Heart left ventricle (tissue), 16 donors: ENCODE measurements at regions not wholly inside any gene's neighbourhood (a gene's known extent, or its start where the extent isn't known, plus 50 kb on each side); places are given as distances from the start of the nearest gene placed in this dataset.

ENCODE experiments used
- ATAC-seq, 4 donors: fragments of 200-7000 bp; cut with Tn5 transposase; one replicate each; pipeline ENCODE4 v1.9.1; 2020 to 2022; ENCODE audit warnings: moderate library complexity in 4 of 4, mild to moderate bottlenecking in 3 of 4, moderate number of reproducible peaks in 1 of 4
- DNase-seq, 5 donors: peaks; one replicate each; pipeline ENCODE4 v3.0.0-alpha.2; 2020
- H3K27ac ChIP-seq, 12 donors: fragments of 200-600 bp; sonication (generic) in 4 of 12; one replicate each; pipeline versions ENCODE4 v1.5.0 to v1.8.0; 2016 to 2022; ENCODE audit warnings: mild to moderate bottlenecking in 2 of 12
- H3K27me3 ChIP-seq, 9 donors: fragments of 200-600 bp; sonication (generic) in 2 of 9; one replicate each; pipeline versions ENCODE4 v1.5.1 to v1.8.0; 2016 to 2022; ENCODE audit warnings: mild to moderate bottlenecking in 3 of 9
- H3K36me3 ChIP-seq, 9 donors: fragments of 200-600 bp; sonication (generic) in 2 of 9; one replicate each; pipeline versions ENCODE4 v1.5.0 to v1.8.0; 2018 to 2022; ENCODE audit warnings: mild to moderate bottlenecking in 2 of 9
- H3K4me1 ChIP-seq, 12 donors: fragments of 200-600 bp; sonication (generic) in 4 of 12; one replicate each; pipeline versions ENCODE4 v1.5.0 to v1.8.0; 2016 to 2022; ENCODE audit warnings: mild to moderate bottlenecking in 3 of 12
- H3K4me3 ChIP-seq, 12 donors: fragments of 200-600 bp; sonication (generic) in 4 of 12; one replicate each; pipeline versions ENCODE4 v1.5.0 to v1.8.0; 2017 to 2022; ENCODE audit warnings: mild to moderate bottlenecking in 9 of 12, moderate library complexity in 4 of 12
- H3K9me3 ChIP-seq, 12 donors: fragments of 200-600 bp; sonication (generic) in 4 of 12; one replicate each; pipeline versions ENCODE4 v1.5.0 to v1.8.0; 2016 to 2022; ENCODE audit warnings: mild to moderate bottlenecking in 1 of 12
- CTCF ChIP-seq, 12 donors: fragments of 200-600 bp; sonication (generic) in 4 of 12; IDR thresholded peaks; one replicate each; pipeline versions ENCODE4 v1.5.0 to v1.8.0; 2018 to 2022; ENCODE audit warnings: antibody characterized with exemption in 12 of 12, mild to moderate bottlenecking in 5 of 12
- POLR2A ChIP-seq, 2 donors: fragments of 450-650 bp; IDR thresholded peaks; one replicate each; pipeline ENCODE4 v1.6.1; 2017; ENCODE audit warnings: antibody characterized with exemption in 2 of 2, mild to moderate bottlenecking in 2 of 2, moderate library complexity in 2 of 2
- WGBS, 4 donors: extraction: QIAGEN DNeasy Blood & Tissue Kit in 2 of 4; methylation state at CpG; one replicate each; pipeline versions ENCODE4 v1.1.5 to v1.1.7; 2013 to 2018; 5-methylcytosine and 5-hydroxymethylcytosine counted together
- intact Hi-C, 10 donors: fragments of 100-400 bp; cut with DNase I; formaldehyde crosslinking; loops; one replicate each; pipeline versions ENCODE4 v1.11.1 to v1.14.2; 2022
- donor health status: ischemic (EF 13 %, LVEDD 7.1; RV severe dilation, severe dysfunction).
- donor health status: healthy with polysubstance abuse.
- donor health status: DM: no; HTN: yes; CAD: no.
- donor health status: DM: no; HTN: no; CAD: no.
- donor health status: ischemic (EF 25% LVEDD 6.9; RV normal size, moderate dysfunction).
- donor health status: ischemic (EF 25% LVEDD 5.7; RV mildly dilated, moderate dysfunction).
- donor health status: healthy.
- donor health status: DM: yes; HTN: yes; CAD: no.
- donor health status: ischemic (EF 35%, LVEDD 5.7; RV mildly dilated, moderate dysfunction).
- donor health status: nonischemic (EF 11% LVEDD 7.7; RV severe dilation, severe dysfunction).
- donor health status: DM: yes; HTN: yes; CAD: no.
- donor health status: PGD.
- donor health status: ischemic (EF 29% LVEDD 5.4; RV normal size, mild dysfunction).
- donor health status: nonischemic (EF 23%, LVEDD 6.1; RV moderate dilation, normal function).

- intact Hi-C loops = loop anchor here in 3 of 10 donors (2.0 to 10.0 kb wide), 2 partner anchors 60 to 240 kb away; no protein-coding TSS in a partner anchor
- Histone ChIP-seq H3K4me1 (no peaks in the 10 kb centered on the region), H3K27ac (no peak overlapping the region), H3K4me3 (no peak overlapping the region), H3K36me3 (no peaks in the 10 kb centered on the region), H3K27me3 (no peaks in the 10 kb centered on the region), H3K9me3 (no peaks in the 10 kb centered on the region)
- peak in 3 of 4 donors; percentile 55 to 82 (median 69) for ATAC-seq
- WGBS, 4 donors = 46 to 53% (median 48%) methylated on average over 6 of the region's 6 CpGs
- TF ChIP-seq CTCF (IDR thresholded peaks at IDR 0.05) (peak; percentile 56 to 74 (median 66)), POLR2A (IDR thresholded peaks at IDR 0.05) (no peak)
- no peak for DNase-seq
Observed at GRCh38 chr14:22314183-22314820, 274.7 kb downstream of the DAD1 start.

GRCh38 chr14:22313172-22313801, 275.7 kb downstream of the DAD1 start:
- no peak for TF ChIP-seq POLR2A (IDR thresholded peaks at IDR 0.05)
- TF ChIP-seq CTCF (IDR thresholded peaks at IDR 0.05) = no peak
- Histone ChIP-seq H3K27me3 (no peaks in the 10 kb centered on the region), H3K9me3 (no peaks in the 10 kb centered on the region), H3K4me3 (no peak overlapping the region), H3K27ac (no peak overlapping the region), H3K36me3 (no peaks in the 10 kb centered on the region), H3K4me1 (no peaks in the 10 kb centered on the region)
- WGBS, 4 donors = 37 to 51% (median 41%) methylated on average over 1 of the region's 1 CpG
- intact Hi-C loops = loop anchor here in 1 of 10 donors (10.0 kb wide), 1 partner anchor 242 kb away; no protein-coding TSS in a partner anchor
- ATAC-seq (no peak), DNase-seq (no peak)

GRCh38 chr14:22311636-22312035, 277.4 kb downstream of the DAD1 start:
- DNase-seq (no peak), ATAC-seq (no peak)
- H3K27me3 ChIP-seq = peaks cover 0 to 7% (median 0%) of the 10 kb centered on the region in 9 donors
- H3K9me3 ChIP-seq = no peaks in the 10 kb centered on the region
- TF ChIP-seq CTCF (IDR thresholded peaks at IDR 0.05) (no peak), POLR2A (IDR thresholded peaks at IDR 0.05) (no peak)
- no peaks in the 10 kb centered on the region for H3K36me3 ChIP-seq
- no peak overlapping the region for H3K27ac ChIP-seq
- no peaks in the 10 kb centered on the region for H3K4me1 ChIP-seq
- 57 to 84% (median 75%) methylated on average over 1 of the region's 1 CpG for WGBS, 4 donors
- no peak overlapping the region for H3K4me3 ChIP-seq
- intact Hi-C loops = loop anchor here in 1 of 10 donors (10.0 kb wide), 1 partner anchor 243 kb away; no protein-coding TSS in a partner anchor

- DNase-seq (no peak), ATAC-seq (no peak)
- intact Hi-C loops = no loop called here
- H3K4me1 ChIP-seq = no peaks in the 10 kb centered on the region
- TF ChIP-seq POLR2A (IDR thresholded peaks at IDR 0.05) (no peak), CTCF (IDR thresholded peaks at IDR 0.05) (no peak)
- no peaks in the 10 kb centered on the region for H3K9me3 ChIP-seq
- H3K27ac ChIP-seq = no peak overlapping the region
- H3K36me3 ChIP-seq = no peaks in the 10 kb centered on the region
- no peak overlapping the region for H3K4me3 ChIP-seq
- 70 to 74% (median 73%) methylated on average over 5 of the region's 5 CpGs for WGBS, 4 donors
- H3K27me3 ChIP-seq = peaks cover 0 to 38% (median 2%) of the 10 kb centered on the region in 9 donors
Observed at GRCh38 chr14:22305607-22306006, 283.4 kb downstream of the DAD1 start.
